ENCODE measurements at regions not wholly inside any gene's neighbourhood (a gene's known extent, or its start where the extent isn't known, plus 50 kb on each side); places are given as distances from the start of the nearest gene placed in this dataset.

DNA sequence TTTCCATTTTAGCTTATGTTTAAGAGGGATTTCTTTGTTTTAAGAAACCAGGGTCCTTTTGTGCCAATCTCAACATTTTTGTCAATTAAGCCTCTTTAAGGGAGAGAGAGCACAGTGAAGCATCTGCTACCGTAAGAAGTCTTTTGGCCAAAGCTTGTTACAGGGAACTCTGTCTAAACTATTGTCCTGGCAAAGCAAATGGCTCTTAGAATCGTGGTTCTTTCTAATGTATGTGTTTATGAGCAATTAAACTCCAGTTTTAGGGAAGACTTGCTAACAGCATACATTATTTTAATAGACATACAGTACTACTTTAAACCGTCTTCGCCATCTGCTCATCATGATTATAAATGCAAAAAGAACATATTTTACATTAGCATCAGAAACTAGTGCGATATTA lies 202.1 kb downstream of the CDCA7 start:
- DNase-seq (no peak), ATAC-seq (no peak)
- no peaks in the 10 kb centered on the region for H3K36me3 ChIP-seq (ENCODE audit: low read depth, low read length)
- CTCF ChIA-PET = no interaction called here
- no peaks in the 10 kb centered on the region for H3K27me3 ChIP-seq (ENCODE audit: low read length)
- no peaks in the 10 kb centered on the region for H3F3A ChIP-seq (ENCODE audit: low read length, unreplicated experiment)
- H4K20me1 ChIP-seq (ENCODE audit: low read length) = no peaks in the 10 kb centered on the region
- no peaks in the 10 kb centered on the region for H3K9me2 ChIP-seq (replicated peaks; ENCODE audit: low read length)
- H3K27ac ChIP-seq (ENCODE audit: low read length) = no peak overlapping the region
- no TSS peak for BruUV-seq (replicated peaks)
- 0 out of 2 replicates have a peak, but pooled peaks cover 8% of the 10 kb centered on the region for H3K4me1 ChIP-seq (ENCODE audit: insufficient read depth, low read length)
- H3K4me2 ChIP-seq (ENCODE audit: low read length) = no peak overlapping the region
- intact Hi-C loops (cut with micrococcal nuclease) = loop anchor here (10.0 kb wide), 1 partner anchor 102 kb away; no protein-coding TSS in a partner anchor
- POLR2A ChIA-PET (ENCODE audit: unreplicated experiment) = no interaction called here
- no peaks in the 10 kb centered on the region for H3K9me3 ChIP-seq (ENCODE audit: low read length)
- H3K9ac ChIP-seq (ENCODE audit: low read length) = no peak overlapping the region
- no peak overlapping the region for H2AFZ ChIP-seq (ENCODE audit: low read length)
- no peak overlapping the region for H3K4me3 ChIP-seq (ENCODE audit: low read length)
- TF ChIP-seq EZH2phosphoT487 (IDR thresholded peaks at IDR 0.05; ENCODE audit: borderline replicate concordance, low read length) (no peak), CTCF (conservative IDR thresholded peaks at IDR 0.05; ENCODE audit: low read depth, low read length) (no peak), EZH2 (IDR thresholded peaks at IDR 0.05; ENCODE audit: low read length, unreplicated experiment) (no peak)
- no peaks in the 10 kb centered on the region for H3K79me2 ChIP-seq (ENCODE audit: low read length)

DNA sequence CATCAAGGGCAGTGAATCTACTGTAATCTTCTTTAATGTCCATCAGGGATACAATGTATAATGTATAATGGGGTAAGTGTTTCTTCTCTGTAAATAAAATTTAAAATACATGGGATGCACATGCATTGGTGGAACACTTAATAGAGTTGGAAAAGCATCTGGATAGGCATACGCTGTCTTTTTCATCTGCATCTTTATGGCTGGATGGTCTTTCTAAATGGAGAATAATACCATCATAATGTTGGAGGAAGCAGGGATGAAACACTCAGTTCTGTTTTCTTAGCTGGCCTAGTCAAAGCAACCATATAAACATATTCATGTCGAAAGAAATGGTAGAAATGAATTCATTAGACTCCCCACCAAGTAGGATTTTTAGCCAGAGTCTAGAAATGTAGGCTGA lies 202.8 kb downstream of the CDCA7 start:
- ChIA-PET CTCF (no interaction called here), POLR2A (ENCODE audit: unreplicated experiment) (no interaction called here)
- TF ChIP-seq EZH2 (IDR thresholded peaks at IDR 0.05; ENCODE audit: low read length, unreplicated experiment) = no peak
- TF ChIP-seq EZH2phosphoT487 (IDR thresholded peaks at IDR 0.05; ENCODE audit: borderline replicate concordance, low read length) = no peak
- no peak for TF ChIP-seq CTCF (conservative IDR thresholded peaks at IDR 0.05; ENCODE audit: low read depth, low read length)
- Histone ChIP-seq H3K4me2 (ENCODE audit: low read length) (no peak overlapping the region), H3F3A (ENCODE audit: low read length, unreplicated experiment) (no peaks in the 10 kb centered on the region), H3K4me1 (ENCODE audit: insufficient read depth, low read length) (0 out of 2 replicates have a peak, but pooled peaks cover 8% of the 10 kb centered on the region), H2AFZ (ENCODE audit: low read length) (no peak overlapping the region), H3K9me2 (replicated peaks; ENCODE audit: low read length) (no peaks in the 10 kb centered on the region), H3K36me3 (ENCODE audit: low read depth, low read length) (no peaks in the 10 kb centered on the region), H3K27ac (ENCODE audit: low read length) (no peak overlapping the region), H3K4me3 (ENCODE audit: low read length) (no peak overlapping the region), H3K27me3 (ENCODE audit: low read length) (no peaks in the 10 kb centered on the region), H3K79me2 (ENCODE audit: low read length) (no peaks in the 10 kb centered on the region), H3K9me3 (ENCODE audit: low read length) (no peaks in the 10 kb centered on the region), H3K9ac (ENCODE audit: low read length) (no peak overlapping the region), H4K20me1 (ENCODE audit: low read length) (no peaks in the 10 kb centered on the region)
- ATAC-seq (no peak), DNase-seq (no peak)
- intact Hi-C loops (cut with micrococcal nuclease) = loop anchor here (10.0 kb wide), 1 partner anchor 103 kb away; no protein-coding TSS in a partner anchor
- BruUV-seq (replicated peaks) = no TSS peak

GRCh38 chr2:173567493-173567892 lies 212.8 kb downstream of the CDCA7 start:
- intact Hi-C loops (cut with micrococcal nuclease) = no loop called here
- Histone ChIP-seq H2AFZ (ENCODE audit: low read length) (no peak overlapping the region), H4K20me1 (ENCODE audit: low read length) (no peaks in the 10 kb centered on the region), H3F3A (ENCODE audit: low read length, unreplicated experiment) (no peaks in the 10 kb centered on the region), H3K9me2 (replicated peaks; ENCODE audit: low read length) (no peaks in the 10 kb centered on the region), H3K9ac (ENCODE audit: low read length) (no peak overlapping the region), H3K36me3 (ENCODE audit: low read depth, low read length) (no peaks in the 10 kb centered on the region), H3K79me2 (ENCODE audit: low read length) (0 out of 2 replicates have a peak, but pooled peaks cover 6% of the 10 kb centered on the region), H3K27me3 (ENCODE audit: low read length) (no peaks in the 10 kb centered on the region), H3K27ac (ENCODE audit: low read length) (no peak overlapping the region), H3K9me3 (ENCODE audit: low read length) (no peaks in the 10 kb centered on the region), H3K4me3 (ENCODE audit: low read length) (no peak overlapping the region), H3K4me1 (ENCODE audit: insufficient read depth, low read length) (peaks cover 20% of the 10 kb centered on the region), H3K4me2 (ENCODE audit: low read length) (no peak overlapping the region)
- DNase-seq (no peak), ATAC-seq (no peak)
- POLR2A ChIA-PET (ENCODE audit: unreplicated experiment) = no interaction called here
- TF ChIP-seq EZH2 (IDR thresholded peaks at IDR 0.05; ENCODE audit: low read length, unreplicated experiment) = no peak
- TF ChIP-seq CTCF (conservative IDR thresholded peaks at IDR 0.05; ENCODE audit: low read depth, low read length) = no peak
- no peak for TF ChIP-seq EZH2phosphoT487 (IDR thresholded peaks at IDR 0.05; ENCODE audit: borderline replicate concordance, low read length)
- CTCF ChIA-PET = interaction anchor here (0.7 to 1.1 kb wide), 2 partner anchors 95 to 165 kb away, joined by 3 to 5 read pairs; no protein-coding TSS in a partner anchor
- BruUV-seq (replicated peaks) = no TSS peak

All from PC-3 (cell line).